ENCODE measurements at regions not wholly inside any gene's neighbourhood (a gene's known extent, or its start where the extent isn't known, plus 50 kb on each side); places are given as distances from the start of the nearest gene placed in this dataset.

- TF ChIP-seq EZH2 (IDR thresholded peaks at IDR 0.05; ENCODE audit: insufficient read depth, poor library complexity, severe bottlenecking) (no peak), EZH2phosphoT487 (IDR thresholded peaks at IDR 0.05; ENCODE audit: insufficient read depth, low read depth) (no peak)
Measured at GRCh38 chr13:76637641-76638141, 248.5 kb downstream of the KCTD12 start.
